Mesendoderm (in vitro differentiated cells): ENCODE measurements at regions not wholly inside any gene's neighbourhood (a gene's known extent, or its start where the extent isn't known, plus 50 kb on each side); places are given as distances from the start of the nearest gene placed in this dataset.

Source experiments
- DNase-seq: peaks from one replicate; pipeline ENCODE4 v3.0.0; 2013
- H2AK5ac ChIP-seq: 2 replicates; pipeline ENCODE4 v1.6.1; 2013; ENCODE audit warnings: low read length, inconsistent platforms
- H2BK120ac ChIP-seq: 2 replicates; pipeline ENCODE4 v1.6.1; 2013; ENCODE audit warnings: low read depth, mild to moderate bottlenecking, low read length, moderate library complexity, mixed read lengths
- H2BK15ac ChIP-seq: replicated peaks from 2 replicates; pipeline ENCODE4 v1.6.1; 2013; ENCODE audit warnings: low read depth, mild to moderate bottlenecking, moderate library complexity
- H2BK5ac ChIP-seq: 2 replicates; pipeline ENCODE4 v1.6.1; 2013; ENCODE audit warnings: low read length, inconsistent platforms
- H3K18ac ChIP-seq: 2 replicates; pipeline ENCODE4 v1.6.1; 2013; ENCODE audit warnings: mild to moderate bottlenecking, low read length, mixed read lengths
- H3K23ac ChIP-seq: one replicate; pipeline ENCODE4 v1.6.1; 2013; ENCODE audit warnings: low read length
- H3K27ac ChIP-seq: 2 replicates; pipeline ENCODE4 v1.5.1; 2013; ENCODE audit warnings: low read depth, mild to moderate bottlenecking, inconsistent platforms, low read length, moderate library complexity
- H3K27me3 ChIP-seq: 2 replicates; pipeline ENCODE4 v1.6.1; 2013; ENCODE audit warnings: low read length, control low read depth, mild to moderate bottlenecking, inconsistent platforms; ENCODE audit not compliant: insufficient read depth, poor library complexity
- H3K36me3 ChIP-seq: 2 replicates; pipeline ENCODE4 v1.6.1; 2013; ENCODE audit warnings: low read length, inconsistent platforms; ENCODE audit not compliant: control insufficient read depth, insufficient read depth
- H3K4ac ChIP-seq: one replicate; pipeline ENCODE4 v1.6.1; 2013; ENCODE audit warnings: low read depth, mild to moderate bottlenecking, low read length, moderate library complexity
- H3K4me1 ChIP-seq: 2 replicates; pipeline ENCODE4 v1.6.1; 2013; ENCODE audit warnings: low read depth, low read length, inconsistent platforms; ENCODE audit not compliant: control insufficient read depth
- H3K4me2 ChIP-seq: 2 replicates; pipeline ENCODE4 v1.6.1; 2013; ENCODE audit warnings: low read length
- H3K4me3 ChIP-seq: 2 replicates; pipeline ENCODE4 v1.5.1; 2013; ENCODE audit warnings: mild to moderate bottlenecking, low read length
- H3K56ac ChIP-seq: one replicate; pipeline ENCODE4 v1.6.1; 2013; ENCODE audit warnings: low read length
- H3K79me1 ChIP-seq: 2 replicates; pipeline ENCODE4 v1.6.1; 2013; ENCODE audit warnings: low read length, inconsistent platforms
- H3K79me2 ChIP-seq: 2 replicates; pipeline ENCODE4 v1.6.1; 2013; ENCODE audit warnings: mild to moderate bottlenecking, low read length; ENCODE audit not compliant: control insufficient read depth, insufficient read depth
- H3K9ac ChIP-seq: 2 replicates; pipeline ENCODE4 v1.6.1; 2013; ENCODE audit warnings: low read length, inconsistent platforms
- H4K5ac ChIP-seq: one replicate; pipeline ENCODE4 v1.6.1; 2013; ENCODE audit warnings: low read length
- H4K8ac ChIP-seq: one replicate; pipeline ENCODE4 v1.6.1; 2013; ENCODE audit warnings: low read depth, mild to moderate bottlenecking, control low read depth, low read length, moderate library complexity
- WGBS: extraction: QIAGEN DNeasy Blood & Tissue Kit; methylation state at CpG from one replicate; pipeline ENCODE4 v1.1.7; 2013; ENCODE audit warnings: low lambda C conversion rate, missing lambda C conversion rate; ENCODE audit not compliant: insufficient coverage; ENCODE audit errors: extremely low coverage; 5-methylcytosine and 5-hydroxymethylcytosine counted together

GRCh38 chr9:22623236-22623635 is 176.6 kb downstream of the DMRTA1 start:
- no peak overlapping the region for H2BK120ac ChIP-seq
- WGBS = no CpG with 5 or more reads among the region's 3 CpGs
- H3K27ac ChIP-seq = no peak overlapping the region
- no peak overlapping the region for H4K8ac ChIP-seq
- no peak overlapping the region for H3K9ac ChIP-seq
- H3K18ac ChIP-seq = no peak overlapping the region
- H2AK5ac ChIP-seq = no peak overlapping the region
- DNase-seq = no peak
- no peaks in the 10 kb centered on the region for H3K36me3 ChIP-seq
- H2BK5ac ChIP-seq = no peak overlapping the region
- no peaks in the 10 kb centered on the region for H3K79me2 ChIP-seq
- H3K79me1 ChIP-seq = no peaks in the 10 kb centered on the region
- no peak overlapping the region for H3K4ac ChIP-seq
- no peak overlapping the region for H2BK15ac ChIP-seq
- no peak overlapping the region for H3K56ac ChIP-seq
- no peak overlapping the region for H3K23ac ChIP-seq
- no peaks in the 10 kb centered on the region for H3K4me1 ChIP-seq
- no peaks in the 10 kb centered on the region for H3K27me3 ChIP-seq
- no peak overlapping the region for H4K5ac ChIP-seq
- H3K4me2 ChIP-seq = no peak overlapping the region
- H3K4me3 ChIP-seq = no peak overlapping the region

DNA sequence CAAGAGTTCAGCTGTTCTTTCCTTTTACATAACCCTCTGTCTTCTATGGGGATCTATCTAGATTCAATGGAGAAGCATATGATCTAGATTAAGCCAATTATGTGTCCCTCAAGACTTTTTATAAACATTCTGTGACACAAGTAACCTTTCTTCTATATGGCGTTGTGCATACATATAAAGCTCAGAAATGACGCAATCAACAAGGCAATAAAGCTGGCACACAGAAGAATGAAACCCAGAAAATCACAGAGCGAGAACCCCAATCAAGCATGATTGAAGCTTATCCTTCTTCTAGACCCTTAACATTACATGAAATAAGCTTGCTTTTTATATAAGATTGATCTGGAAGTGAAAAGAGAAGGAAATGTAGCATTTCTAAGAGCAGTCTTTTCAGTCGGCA is 178.9 kb downstream of the DMRTA1 start:
- no peak overlapping the region for H2BK5ac ChIP-seq
- H3K4me2 ChIP-seq = no peak overlapping the region
- no peak overlapping the region for H3K9ac ChIP-seq
- H3K79me2 ChIP-seq = no peaks in the 10 kb centered on the region
- H3K56ac ChIP-seq = no peak overlapping the region
- H3K18ac ChIP-seq = no peak overlapping the region
- H3K4me1 ChIP-seq = no peaks in the 10 kb centered on the region
- no peak overlapping the region for H4K8ac ChIP-seq
- no peak overlapping the region for H2BK15ac ChIP-seq
- no peak overlapping the region for H2AK5ac ChIP-seq
- no peaks in the 10 kb centered on the region for H3K27me3 ChIP-seq
- H2BK120ac ChIP-seq = no peak overlapping the region
- no CpG with 5 or more reads among the region's 4 CpGs for WGBS
- H3K27ac ChIP-seq = no peak overlapping the region
- H3K79me1 ChIP-seq = no peaks in the 10 kb centered on the region
- no peaks in the 10 kb centered on the region for H3K36me3 ChIP-seq
- H3K4me3 ChIP-seq = no peak overlapping the region
- H4K5ac ChIP-seq = no peak overlapping the region
- H3K23ac ChIP-seq = no peak overlapping the region
- DNase-seq = no peak
- H3K4ac ChIP-seq = no peak overlapping the region

- no peaks in the 10 kb centered on the region for H3K27me3 ChIP-seq
- DNase-seq = no peak
Observed at GRCh38 chr9:22643541-22643940, 196.9 kb downstream of the DMRTA1 start.

DNA sequence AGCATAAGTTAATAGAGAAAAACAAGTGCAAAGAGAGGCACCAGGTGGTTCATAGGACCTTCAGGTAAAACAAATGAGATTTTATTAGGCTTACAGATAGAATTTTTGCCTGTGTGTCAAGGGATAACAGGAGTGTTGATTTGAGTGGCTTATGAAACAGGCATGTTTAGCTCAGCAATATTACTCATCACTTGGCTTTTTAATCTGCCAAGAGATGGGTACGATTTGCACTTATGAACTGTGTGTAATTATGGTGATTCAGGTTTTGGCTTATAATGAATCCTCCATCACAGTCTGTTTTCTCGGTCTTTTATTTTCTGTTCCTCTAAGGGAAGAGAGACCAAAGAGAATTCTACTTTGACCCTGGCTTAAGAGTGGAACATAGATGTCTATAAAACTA is 199.3 kb downstream of the DMRTA1 start:
- Histone ChIP-seq H2AK5ac (no peak overlapping the region), H4K8ac (no peak overlapping the region), H2BK5ac (no peak overlapping the region), H3K27ac (no peak overlapping the region), H3K4me2 (no peak overlapping the region), H3K27me3 (no peaks in the 10 kb centered on the region), H3K4me3 (no peak overlapping the region), H3K36me3 (no peaks in the 10 kb centered on the region), H3K79me2 (no peaks in the 10 kb centered on the region), H4K5ac (no peak overlapping the region), H3K23ac (no peak overlapping the region), H3K18ac (no peak overlapping the region), H3K56ac (no peak overlapping the region), H2BK120ac (no peak overlapping the region), H3K9ac (no peak overlapping the region), H3K79me1 (no peaks in the 10 kb centered on the region), H3K4me1 (no peaks in the 10 kb centered on the region), H3K4ac (no peak overlapping the region), H2BK15ac (peak overlapping the region; percentile 57)
- no CpG with 5 or more reads among the region's 2 CpGs for WGBS
- DNase-seq = no peak

More at GRCh38 chr9:22643541-22643940, 196.9 kb downstream of the DMRTA1 start:
- H3K23ac ChIP-seq = no peak overlapping the region
- H3K4ac ChIP-seq = no peak overlapping the region
- H3K18ac ChIP-seq = no peak overlapping the region
- H4K5ac ChIP-seq = no peak overlapping the region
- no peak overlapping the region for H3K4me2 ChIP-seq
- H3K27ac ChIP-seq = no peak overlapping the region
- H3K4me1 ChIP-seq = no peaks in the 10 kb centered on the region
- no peak overlapping the region for H3K56ac ChIP-seq
- no peak overlapping the region for H4K8ac ChIP-seq
- no peaks in the 10 kb centered on the region for H3K79me1 ChIP-seq
- no peak overlapping the region for H3K4me3 ChIP-seq
- no peak overlapping the region for H2BK120ac ChIP-seq
- H2BK5ac ChIP-seq = no peak overlapping the region
- no peaks in the 10 kb centered on the region for H3K36me3 ChIP-seq
- no peak overlapping the region for H3K9ac ChIP-seq
- H2AK5ac ChIP-seq = no peak overlapping the region
- H3K79me2 ChIP-seq = no peaks in the 10 kb centered on the region
- no peak overlapping the region for H2BK15ac ChIP-seq

- no peak overlapping the region for H3K4me2 ChIP-seq
- H3K23ac ChIP-seq = no peak overlapping the region
- H3K4ac ChIP-seq = no peak overlapping the region
- H4K5ac ChIP-seq = no peak overlapping the region
- H3K4me1 ChIP-seq = peaks cover 3% of the 10 kb centered on the region
- no peak overlapping the region for H3K9ac ChIP-seq
- no peak overlapping the region for H3K18ac ChIP-seq
- H3K27ac ChIP-seq = no peak overlapping the region
- no peaks in the 10 kb centered on the region for H3K27me3 ChIP-seq
- H2BK120ac ChIP-seq = no peak overlapping the region
- H3K4me3 ChIP-seq = no peak overlapping the region
- DNase-seq = no peak
- no peak overlapping the region for H4K8ac ChIP-seq
- no peaks in the 10 kb centered on the region for H3K79me2 ChIP-seq
- no peaks in the 10 kb centered on the region for H3K36me3 ChIP-seq
- H2AK5ac ChIP-seq = no peak overlapping the region
- H2BK5ac ChIP-seq = no peak overlapping the region
- H3K56ac ChIP-seq = no peak overlapping the region
- WGBS = no CpG with 5 or more reads among the region's 2 CpGs
- peak overlapping the region; percentile 57 for H2BK15ac ChIP-seq
- H3K79me1 ChIP-seq = no peaks in the 10 kb centered on the region
Observed at GRCh38 chr9:22649384-22649783, 202.8 kb downstream of the DMRTA1 start.

DNA sequence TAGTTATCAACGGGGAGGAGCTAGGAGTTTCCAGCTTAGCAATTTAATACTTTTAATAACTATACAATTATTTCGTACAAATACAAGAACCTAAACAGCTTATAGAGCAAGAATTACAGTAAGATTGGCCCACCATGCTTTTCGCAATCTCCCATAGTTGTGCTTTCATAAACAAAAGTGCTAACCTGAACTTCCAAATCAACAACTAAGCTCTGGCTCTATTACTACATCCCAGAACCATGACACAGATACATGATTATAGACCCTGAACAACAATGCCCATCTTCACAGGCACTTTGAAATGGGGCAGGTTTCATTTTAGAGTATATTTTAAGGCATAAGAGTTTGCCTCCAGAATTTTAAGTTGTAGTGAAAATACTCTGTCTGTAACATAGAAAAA is 203.5 kb downstream of the DMRTA1 start:
- no peak overlapping the region for H2BK120ac ChIP-seq
- H3K4me2 ChIP-seq = no peak overlapping the region
- no peak overlapping the region for H2AK5ac ChIP-seq
- no peak overlapping the region for H3K23ac ChIP-seq
- H3K9ac ChIP-seq = no peak overlapping the region
- H4K8ac ChIP-seq = no peak overlapping the region
- no peak overlapping the region for H2BK5ac ChIP-seq
- H3K4ac ChIP-seq = no peak overlapping the region
- H3K4me3 ChIP-seq = no peak overlapping the region
- no peaks in the 10 kb centered on the region for H3K79me2 ChIP-seq
- no CpG with 5 or more reads among the region's 3 CpGs for WGBS
- no peak overlapping the region for H3K27ac ChIP-seq
- no peak overlapping the region for H3K18ac ChIP-seq
- peaks cover 3% of the 10 kb centered on the region for H3K4me1 ChIP-seq
- H3K27me3 ChIP-seq = no peaks in the 10 kb centered on the region
- H2BK15ac ChIP-seq = peak overlapping the region; percentile 57
- H3K36me3 ChIP-seq = no peaks in the 10 kb centered on the region
- no peak overlapping the region for H3K56ac ChIP-seq
- no peak for DNase-seq
- H4K5ac ChIP-seq = no peak overlapping the region
- no peaks in the 10 kb centered on the region for H3K79me1 ChIP-seq
